K562 (cell line): ENCODE measurements at regions not wholly inside any gene's neighbourhood (a gene's known extent, or its start where the extent isn't known, plus 50 kb on each side); places are given as distances from the start of the nearest gene placed in this dataset.

Experiments used
- ATAC-seq: fragments of 200-7000 bp; cut with Tn5 transposase; 3 replicates; pipeline ENCODE4 v1.9.1; 2020; ENCODE audit warnings: moderate library complexity
- BruUV-seq: library from RNA; stranded (reverse); fragments of 400-500 nt; replicated peaks from 2 replicates; lab custom pipeline; 2021; lab: Mats Ljungman, UMichigan
- CTCF ChIA-PET: fragments of 300-600 bp; formaldehyde crosslinking; extraction: SDS; loops from one replicate; lab custom pipeline; 2021; ENCODE audit warnings: low intra/inter-chr PET ratio; lab: Yijun Ruan, JAX
- POLR2A ChIA-PET: fragments of 300-600, 350-650 bp; sonication (Branson Sonifier 250); formaldehyde crosslinking; extraction: SDS; loops from one replicate; lab custom pipeline; 2021; ENCODE audit warnings: antibody characterized with exemption, inconsistent platforms; lab: Yijun Ruan, JAX
- DNase-seq, 4 experiments: peaks; one replicate each; pipeline versions ENCODE4 v3.0.0 to v3.0.0-alpha.2; 2011 to 2018; ENCODE audit warnings: low spot score in 3 of 4, mixed read lengths in 3 of 4; ENCODE audit errors: extremely low read depth in 1 of 4
- FAIRE-seq: peaks from 2 replicates; lab custom pipeline; 2011; peaks lifted over from hg19 to GRCh38; lab: Jason Lieb, UNC
- H2AFZ ChIP-seq: 2 replicates; pipeline ENCODE4 v1.6.0; 2011; ENCODE audit warnings: low read depth, low read length, control low read depth, inconsistent platforms
- H3K27ac ChIP-seq: fragments of 200-600 bp; 3 replicates; pipeline ENCODE4 v1.8.0; 2011; ENCODE audit warnings: low read depth, mild to moderate bottlenecking, control low read depth, inconsistent platforms, low read length, moderate library complexity, mixed read lengths; ENCODE audit errors: extremely low read depth
- H3K27me3 ChIP-seq, 2 experiments: fragments of 300-600 bp in 1 of 2; 2 replicates in 1 of 2; 3 replicates in 1 of 2; pipeline versions ENCODE4 v1.6.0 to v1.8.0; 2011; ENCODE audit warnings: inconsistent platforms in 2 of 2, low read length in 2 of 2, mild to moderate bottlenecking in 1 of 2, mixed read lengths in 1 of 2, moderate library complexity in 1 of 2; ENCODE audit not compliant: control insufficient read depth in 2 of 2, insufficient read depth in 2 of 2
- H3K36me3 ChIP-seq: fragments of 300-600 bp; 3 replicates; pipeline ENCODE4 v1.8.0; 2011; ENCODE audit warnings: mild to moderate bottlenecking, low read length, inconsistent platforms; ENCODE audit not compliant: control insufficient read depth, insufficient read depth
- H3K4me1 ChIP-seq, 2 experiments: fragments of 200-600 bp in 1 of 2; replicated peaks in 1 of 2; 2 replicates in 1 of 2; 3 replicates in 1 of 2; pipeline versions ENCODE4 v1.5.1 to v1.8.0; 2011; ENCODE audit warnings: inconsistent platforms in 2 of 2, low read length in 2 of 2, mild to moderate bottlenecking in 1 of 2, mixed read lengths in 1 of 2, moderate library complexity in 1 of 2; ENCODE audit not compliant: control insufficient read depth in 2 of 2, insufficient read depth in 2 of 2
- H3K4me2 ChIP-seq: 2 replicates; pipeline ENCODE4 v1.6.1; 2011; ENCODE audit warnings: low read length, control low read depth, inconsistent platforms, mixed read lengths; ENCODE audit not compliant: insufficient read depth
- H3K4me3 ChIP-seq: fragments of 200-600 bp; sonication (generic), shearing (Covaris generic); 2 replicates; pipeline ENCODE4 v1.5.1; 2016; ENCODE audit warnings: control low read depth, inconsistent platforms
- H3K79me2 ChIP-seq: fragments of 200-600 bp; 3 replicates; pipeline ENCODE4 v1.8.0; 2011; ENCODE audit warnings: low read length, inconsistent platforms; ENCODE audit not compliant: control insufficient read depth, insufficient read depth
- H3K9ac ChIP-seq, 2 experiments: 2 replicates each; pipeline versions ENCODE4 v1.6.0 to v1.6.1; 2011; ENCODE audit warnings: low read depth in 2 of 2, low read length in 2 of 2, control low read depth in 1 of 2, inconsistent platforms in 1 of 2, mild to moderate bottlenecking in 1 of 2, mixed read lengths in 1 of 2; ENCODE audit not compliant: insufficient read depth in 1 of 2
- H3K9me1 ChIP-seq: one replicate; pipeline ENCODE4 v1.6.0; 2011; ENCODE audit warnings: inconsistent platforms, mild to moderate bottlenecking, low read length, moderate library complexity; ENCODE audit not compliant: control insufficient read depth, insufficient read depth
- H3K9me3 ChIP-seq: replicated peaks from 2 replicates; pipeline ENCODE4 v1.5.1; 2011; ENCODE audit warnings: low read depth, low read length, inconsistent platforms; ENCODE audit not compliant: control insufficient read depth, insufficient read depth
- H4K20me1 ChIP-seq: replicated peaks from 2 replicates; pipeline ENCODE4 v1.6.1; 2011; ENCODE audit warnings: low read length, inconsistent platforms, mixed read lengths; ENCODE audit not compliant: control insufficient read depth, insufficient read depth
- BRF1 ChIP-seq: IDR thresholded peaks from 3 replicates; pipeline ENCODE4 v1.6.1; 2011; ENCODE audit warnings: borderline replicate concordance, mild to moderate bottlenecking; ENCODE audit not compliant: insufficient read length; ENCODE audit errors: extremely low read depth
- CBX1 ChIP-seq: sonication (generic); IDR thresholded peaks from 2 replicates; pipeline ENCODE4 v1.6.1; 2016; ENCODE audit warnings: antibody characterized with exemption, low read depth, mild to moderate bottlenecking
- EHMT2 ChIP-seq: fragments of 450-650 bp; IDR thresholded peaks from 2 replicates; pipeline ENCODE4 v1.6.1; 2018; ENCODE audit warnings: antibody characterized with exemption
- HDAC8 ChIP-seq: fragments of 450-650 bp; IDR thresholded peaks from 2 replicates; pipeline ENCODE4 v1.6.1; 2016; ENCODE audit warnings: mild to moderate bottlenecking, missing genetic modification characterization, moderate library complexity, missing compliant biosample characterization
- KDM5B ChIP-seq: fragments of 200-600 bp; sonication (generic); IDR thresholded peaks from 2 replicates; pipeline ENCODE4 v1.6.1; 2012; ENCODE audit warnings: low read depth, mild to moderate bottlenecking, moderate library complexity, low read length, control low read depth, inconsistent platforms; ENCODE audit not compliant: insufficient replicate concordance
- KLF13 ChIP-seq: fragments of 450-650 bp; IDR thresholded peaks from 2 replicates; pipeline ENCODE4 v1.6.1; 2016; ENCODE audit warnings: missing genetic modification characterization, low read depth, mild to moderate bottlenecking, missing compliant biosample characterization, moderate library complexity, borderline replicate concordance
- PTRF ChIP-seq: fragments of 450-650 bp; IDR thresholded peaks from 2 replicates; pipeline ENCODE4 v1.6.1; 2016; ENCODE audit warnings: mild to moderate bottlenecking, missing genetic modification characterization, missing compliant biosample characterization
- TAF7 ChIP-seq: fragments of 450-650 bp; IDR thresholded peaks from 2 replicates; pipeline ENCODE4 v1.6.1; 2016; ENCODE audit warnings: missing genetic modification characterization, missing compliant biosample characterization
- TCFL5 ChIP-seq: fragments of 250-450 bp; sonication (Bioruptor Pico); conservative IDR thresholded peaks from 2 replicates; pipeline ENCODE4 v1.6.1; 2021; ENCODE audit warnings: mild to moderate bottlenecking, moderate library complexity, matching md5 sums
- XRCC5 ChIP-seq: fragments of 200-400 bp; formaldehyde crosslinking; IDR thresholded peaks from 2 replicates; pipeline ENCODE4 v1.6.1; 2017; ENCODE audit warnings: low read depth, mild to moderate bottlenecking, low read length
- ZC3H8 ChIP-seq: fragments of 450-650 bp; IDR thresholded peaks from 2 replicates; pipeline ENCODE4 v1.6.1; 2017
- ZNF133 ChIP-seq: fragments of 250-450 bp; sonication (Bioruptor Pico); IDR thresholded peaks from 2 replicates; pipeline ENCODE4 v1.4.0; 2020; ENCODE audit warnings: mild to moderate bottlenecking
- ZNF444 ChIP-seq: fragments of 250-450 bp; sonication (Bioruptor Pico); IDR thresholded peaks from 2 replicates; pipeline ENCODE4 v1.4.0; 2020; ENCODE audit warnings: mild to moderate bottlenecking, moderate library complexity
- ZNF583 ChIP-seq: fragments of 250-450 bp; sonication (Bioruptor Pico); IDR thresholded peaks from 2 replicates; pipeline ENCODE4 v1.4.0; 2020
- ZNF696 ChIP-seq: fragments of 250-450 bp; sonication (Bioruptor Pico); conservative IDR thresholded peaks from 2 replicates; pipeline ENCODE4 v1.4.0; 2020; ENCODE audit warnings: mild to moderate bottlenecking, moderate library complexity
- ZNF780A ChIP-seq: fragments of 250-450 bp; sonication (Bioruptor Pico); IDR thresholded peaks from 2 replicates; pipeline ENCODE4 v1.5.0; 2021; ENCODE audit warnings: mild to moderate bottlenecking
- ZSCAN32 ChIP-seq: fragments of 450-650 bp; formaldehyde crosslinking; IDR thresholded peaks from 2 replicates; pipeline ENCODE4 v1.4.0; 2020; ENCODE audit warnings: mild to moderate bottlenecking, moderate library complexity
- WGBS: fragments of 100-300 bp; shearing (Covaris generic); methylation state at CpG from one replicate; pipeline ENCODE4 v1.1.6; 2016; ENCODE audit warnings: low coverage, mixed read lengths; ENCODE audit not compliant: insufficient coverage; ENCODE audit errors: missing lambda C conversion rate; 5-methylcytosine and 5-hydroxymethylcytosine counted together
- in situ Hi-C: fragments of 300-500 bp; cut with MboI; formaldehyde crosslinking; loops from 4 replicates; pipeline ENCODE4 v1.15.0; 2018; ENCODE audit warnings: inconsistent platforms, mixed read lengths
- intact Hi-C: fragments of 100-400 bp; cut with micrococcal nuclease; formaldehyde crosslinking; loops from 2 replicates; pipeline ENCODE4 v1.14.2; 2022
- TF ChIP-seq, protein P1 (sequence below): fragments of 450-650 bp; formaldehyde crosslinking; IDR thresholded peaks from 2 replicates; pipeline ENCODE4 v1.4.0; 2022; ENCODE audit warnings: missing genetic modification characterization
- TF ChIP-seq, protein P2 (sequence below): fragments of 250-450 bp; sonication (Bioruptor Pico); IDR thresholded peaks from 2 replicates; pipeline ENCODE4 v1.9.0; 2021; ENCODE audit warnings: mild to moderate bottlenecking
- TF ChIP-seq, protein P3 (sequence below): sonication (generic); formaldehyde crosslinking; IDR thresholded peaks from 2 replicates; pipeline ENCODE4 v1.8.0; 2022; ENCODE audit warnings: mild to moderate bottlenecking, missing genetic modification reagents

GRCh38 chr5:133838286-133838685, 130.1 kb downstream of the C5orf15 start (continued):
- no peak for TF ChIP-seq HDAC8 (tag)
- TF ChIP-seq ZSCAN32 (CRISPR knock-in tag), result no peak
- no peak for TF ChIP-seq ZNF583 (CRISPR knock-in tag)
- TF ChIP-seq, all 486 proteins: peak for 0

GRCh38 chr5:133831491-133832224, 136.8 kb downstream of the C5orf15 start:
- FAIRE-seq, result no peak
- Histone ChIP-seq H3K27me3 (peaks cover 22 to 50% of the 10 kb centered on the region in 2 experiments; a peak in 3 of 5 replicates), H3K79me2 (no peaks in the 10 kb centered on the region), H3K9ac (no peak overlapping the region), H3K4me2 (no peak overlapping the region), H3K4me3 (no peak overlapping the region), H3K9me3 (no peaks in the 10 kb centered on the region), H3K27ac (no peak overlapping the region), H3K9me1 (no peaks in the 10 kb centered on the region), H2AFZ (no peak overlapping the region), H3K4me1 (no peaks in the 10 kb centered on the region), H3K36me3 (no peaks in the 10 kb centered on the region), H4K20me1 (no peaks in the 10 kb centered on the region)
- intact Hi-C loops (no loop called here), in situ Hi-C loops (no loop called here)
- no peak for DNase-seq
- ChIA-PET POLR2A (interaction anchor here (0.6 to 0.8 kb wide), 3 partner anchors 8 to 817 kb away, joined by 3 to 4 read pairs (median 3); no protein-coding TSS in a partner anchor), CTCF (no interaction called here)
- no peak for ATAC-seq
- WGBS, result under 1% methylated on average over 12 of the region's 12 CpGs
- no TSS peak for BruUV-seq
- TF ChIP-seq KDM5B (no peak), ZNF444 (CRISPR knock-in tag) (no peak), TCFL5 (CRISPR knock-in tag) (no peak), KLF13 (no peak), PTRF (tag) (no peak), CBX1 (no peak), EHMT2 (no peak), XRCC5 (no peak), BRF1 (no peak), ZNF696 (no peak), ZNF133 (CRISPR knock-in tag) (no peak), ZNF780A (CRISPR knock-in tag) (no peak), ZC3H8 (no peak), TAF7 (tag) (no peak)
- TF ChIP-seq, protein P1, sequence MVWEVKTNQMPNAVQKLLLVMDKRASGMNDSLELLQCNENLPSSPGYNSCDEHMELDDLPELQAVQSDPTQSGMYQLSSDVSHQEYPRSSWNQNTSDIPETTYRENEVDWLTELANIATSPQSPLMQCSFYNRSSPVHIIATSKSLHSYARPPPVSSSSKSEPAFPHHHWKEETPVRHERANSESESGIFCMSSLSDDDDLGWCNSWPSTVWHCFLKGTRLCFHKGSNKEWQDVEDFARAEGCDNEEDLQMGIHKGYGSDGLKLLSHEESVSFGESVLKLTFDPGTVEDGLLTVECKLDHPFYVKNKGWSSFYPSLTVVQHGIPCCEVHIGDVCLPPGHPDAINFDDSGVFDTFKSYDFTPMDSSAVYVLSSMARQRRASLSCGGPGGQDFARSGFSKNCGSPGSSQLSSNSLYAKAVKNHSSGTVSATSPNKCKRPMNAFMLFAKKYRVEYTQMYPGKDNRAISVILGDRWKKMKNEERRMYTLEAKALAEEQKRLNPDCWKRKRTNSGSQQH (CRISPR knock-in tag), result no peak
- TF ChIP-seq, protein P2, sequence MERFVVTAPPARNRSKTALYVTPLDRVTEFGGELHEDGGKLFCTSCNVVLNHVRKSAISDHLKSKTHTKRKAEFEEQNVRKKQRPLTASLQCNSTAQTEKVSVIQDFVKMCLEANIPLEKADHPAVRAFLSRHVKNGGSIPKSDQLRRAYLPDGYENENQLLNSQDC (CRISPR knock-in tag), result no peak
- TF ChIP-seq, protein P3, sequence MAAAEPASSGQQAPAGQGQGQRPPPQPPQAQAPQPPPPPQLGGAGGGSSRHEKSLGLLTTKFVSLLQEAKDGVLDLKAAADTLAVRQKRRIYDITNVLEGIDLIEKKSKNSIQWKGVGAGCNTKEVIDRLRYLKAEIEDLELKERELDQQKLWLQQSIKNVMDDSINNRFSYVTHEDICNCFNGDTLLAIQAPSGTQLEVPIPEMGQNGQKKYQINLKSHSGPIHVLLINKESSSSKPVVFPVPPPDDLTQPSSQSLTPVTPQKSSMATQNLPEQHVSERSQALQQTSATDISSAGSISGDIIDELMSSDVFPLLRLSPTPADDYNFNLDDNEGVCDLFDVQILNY (CRISPR knock-in tag), result no peak
